ENCODE measurements at regions not wholly inside any gene's neighbourhood (a gene's known extent, or its start where the extent isn't known, plus 50 kb on each side); places are given as distances from the start of the nearest gene placed in this dataset.

DNA sequence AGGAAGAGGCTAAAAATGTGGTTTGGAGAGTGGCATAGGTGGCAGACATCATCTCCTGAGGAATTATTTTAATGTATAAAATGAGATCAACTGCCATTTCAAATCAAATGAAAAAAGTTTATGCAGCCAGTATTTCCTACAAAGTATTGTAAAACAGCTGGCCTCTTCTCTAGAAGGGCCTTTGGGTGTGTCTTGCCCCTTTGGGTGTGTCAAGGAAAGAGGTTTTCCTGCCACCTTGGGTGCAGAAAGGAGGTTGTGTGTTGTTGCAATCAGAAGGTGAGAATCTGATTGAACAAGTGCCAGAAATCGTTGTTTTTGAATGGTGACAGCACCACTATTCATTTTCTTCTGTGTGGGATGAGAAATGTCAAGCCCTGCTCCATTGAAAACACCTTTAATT is 127.4 kb downstream of the RMI1 start:
- TF ChIP-seq, protein P1, sequence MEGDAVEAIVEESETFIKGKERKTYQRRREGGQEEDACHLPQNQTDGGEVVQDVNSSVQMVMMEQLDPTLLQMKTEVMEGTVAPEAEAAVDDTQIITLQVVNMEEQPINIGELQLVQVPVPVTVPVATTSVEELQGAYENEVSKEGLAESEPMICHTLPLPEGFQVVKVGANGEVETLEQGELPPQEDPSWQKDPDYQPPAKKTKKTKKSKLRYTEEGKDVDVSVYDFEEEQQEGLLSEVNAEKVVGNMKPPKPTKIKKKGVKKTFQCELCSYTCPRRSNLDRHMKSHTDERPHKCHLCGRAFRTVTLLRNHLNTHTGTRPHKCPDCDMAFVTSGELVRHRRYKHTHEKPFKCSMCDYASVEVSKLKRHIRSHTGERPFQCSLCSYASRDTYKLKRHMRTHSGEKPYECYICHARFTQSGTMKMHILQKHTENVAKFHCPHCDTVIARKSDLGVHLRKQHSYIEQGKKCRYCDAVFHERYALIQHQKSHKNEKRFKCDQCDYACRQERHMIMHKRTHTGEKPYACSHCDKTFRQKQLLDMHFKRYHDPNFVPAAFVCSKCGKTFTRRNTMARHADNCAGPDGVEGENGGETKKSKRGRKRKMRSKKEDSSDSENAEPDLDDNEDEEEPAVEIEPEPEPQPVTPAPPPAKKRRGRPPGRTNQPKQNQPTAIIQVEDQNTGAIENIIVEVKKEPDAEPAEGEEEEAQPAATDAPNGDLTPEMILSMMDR (conservative IDR thresholded peaks at IDR 0.05; ENCODE audit: low read depth, low read length) = no peak
- TF ChIP-seq SMC3 (IDR thresholded peaks at IDR 0.05; ENCODE audit: low read depth, low read length) (no peak), MXI1 (IDR thresholded peaks at IDR 0.05; ENCODE audit: borderline replicate concordance, low read depth, low read length) (no peak), MAZ (IDR thresholded peaks at IDR 0.05; ENCODE audit: borderline replicate concordance, low read depth, low read length) (no peak), POLR2A (IDR thresholded peaks at IDR 0.05; ENCODE audit: low read depth, low read length) (no peak), BHLHE40 (IDR thresholded peaks at IDR 0.05; ENCODE audit: low read depth, low read length) (no peak), RAD21 (IDR thresholded peaks at IDR 0.05; ENCODE audit: low read length) (no peak), CEBPB (IDR thresholded peaks at IDR 0.05; ENCODE audit: low read depth, low read length) (no peak), CHD1 (IDR thresholded peaks at IDR 0.05; ENCODE audit: low read depth, low read length) (no peak), MAFK (IDR thresholded peaks at IDR 0.05; ENCODE audit: low read depth, low read length) (no peak)
- TF ChIP-seq, protein P2, sequence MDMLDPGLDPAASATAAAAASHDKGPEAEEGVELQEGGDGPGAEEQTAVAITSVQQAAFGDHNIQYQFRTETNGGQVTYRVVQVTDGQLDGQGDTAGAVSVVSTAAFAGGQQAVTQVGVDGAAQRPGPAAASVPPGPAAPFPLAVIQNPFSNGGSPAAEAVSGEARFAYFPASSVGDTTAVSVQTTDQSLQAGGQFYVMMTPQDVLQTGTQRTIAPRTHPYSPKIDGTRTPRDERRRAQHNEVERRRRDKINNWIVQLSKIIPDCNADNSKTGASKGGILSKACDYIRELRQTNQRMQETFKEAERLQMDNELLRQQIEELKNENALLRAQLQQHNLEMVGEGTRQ (IDR thresholded peaks at IDR 0.05; ENCODE audit: low read depth, low read length) = no peak
